Panc1 (cell line): ENCODE measurements at regions not wholly inside any gene's neighbourhood (a gene's known extent, or its start where the extent isn't known, plus 50 kb on each side); places are given as distances from the start of the nearest gene placed in this dataset.

ENCODE experiments used
- POLR2AphosphoS5 ChIP-seq: IDR thresholded peaks from 2 replicates; pipeline ENCODE4 v1.6.1; 2012; ENCODE audit warnings: mild to moderate bottlenecking, low read depth, low read length, moderate library complexity
- TF ChIP-seq, protein P1 (sequence below), 2 experiments: IDR thresholded peaks; 2 replicates each; pipeline ENCODE4 v1.6.1; 2011 to 2012; ENCODE audit warnings: low read depth in 2 of 2, control low read depth in 1 of 2, low read length in 1 of 2, mild to moderate bottlenecking in 1 of 2, moderate library complexity in 1 of 2; ENCODE audit not compliant: insufficient read depth in 1 of 2
- TF ChIP-seq, protein P2 (sequence below): fragments of 450-650 bp; IDR thresholded peaks from 2 replicates; pipeline ENCODE4 v1.5.1; 2017; ENCODE audit warnings: mild to moderate bottlenecking

DNA sequence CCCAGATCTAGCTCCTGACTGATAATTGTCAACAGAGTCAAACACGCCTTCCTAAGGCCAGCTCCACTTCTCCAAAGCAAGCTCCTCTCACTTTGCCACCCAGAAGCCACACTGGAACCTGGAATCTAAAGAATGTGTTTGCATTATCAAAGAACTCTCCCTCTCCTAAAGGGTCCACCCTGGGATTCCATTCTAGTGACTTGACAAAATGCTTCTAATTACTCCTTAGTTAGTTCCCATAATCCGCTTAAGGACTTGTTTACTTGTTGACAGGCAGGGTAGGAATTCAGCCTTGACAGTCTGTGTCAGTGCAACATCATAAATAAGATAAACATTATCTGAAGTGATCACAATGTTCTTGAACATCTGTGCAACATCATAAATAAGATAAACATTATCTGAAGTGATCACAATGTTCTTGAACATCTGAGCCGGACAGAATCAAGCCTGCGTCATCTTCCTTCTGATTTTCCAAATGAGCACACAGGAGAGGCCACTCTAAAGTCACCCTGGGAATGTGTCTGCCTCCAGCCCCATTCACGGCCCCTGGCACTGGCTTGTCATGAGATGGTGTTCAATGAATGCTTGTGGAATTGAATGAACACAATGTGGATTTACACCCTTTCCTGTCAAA is 512.1 kb downstream of the IRS2 start:
- TF ChIP-seq, protein P1, sequence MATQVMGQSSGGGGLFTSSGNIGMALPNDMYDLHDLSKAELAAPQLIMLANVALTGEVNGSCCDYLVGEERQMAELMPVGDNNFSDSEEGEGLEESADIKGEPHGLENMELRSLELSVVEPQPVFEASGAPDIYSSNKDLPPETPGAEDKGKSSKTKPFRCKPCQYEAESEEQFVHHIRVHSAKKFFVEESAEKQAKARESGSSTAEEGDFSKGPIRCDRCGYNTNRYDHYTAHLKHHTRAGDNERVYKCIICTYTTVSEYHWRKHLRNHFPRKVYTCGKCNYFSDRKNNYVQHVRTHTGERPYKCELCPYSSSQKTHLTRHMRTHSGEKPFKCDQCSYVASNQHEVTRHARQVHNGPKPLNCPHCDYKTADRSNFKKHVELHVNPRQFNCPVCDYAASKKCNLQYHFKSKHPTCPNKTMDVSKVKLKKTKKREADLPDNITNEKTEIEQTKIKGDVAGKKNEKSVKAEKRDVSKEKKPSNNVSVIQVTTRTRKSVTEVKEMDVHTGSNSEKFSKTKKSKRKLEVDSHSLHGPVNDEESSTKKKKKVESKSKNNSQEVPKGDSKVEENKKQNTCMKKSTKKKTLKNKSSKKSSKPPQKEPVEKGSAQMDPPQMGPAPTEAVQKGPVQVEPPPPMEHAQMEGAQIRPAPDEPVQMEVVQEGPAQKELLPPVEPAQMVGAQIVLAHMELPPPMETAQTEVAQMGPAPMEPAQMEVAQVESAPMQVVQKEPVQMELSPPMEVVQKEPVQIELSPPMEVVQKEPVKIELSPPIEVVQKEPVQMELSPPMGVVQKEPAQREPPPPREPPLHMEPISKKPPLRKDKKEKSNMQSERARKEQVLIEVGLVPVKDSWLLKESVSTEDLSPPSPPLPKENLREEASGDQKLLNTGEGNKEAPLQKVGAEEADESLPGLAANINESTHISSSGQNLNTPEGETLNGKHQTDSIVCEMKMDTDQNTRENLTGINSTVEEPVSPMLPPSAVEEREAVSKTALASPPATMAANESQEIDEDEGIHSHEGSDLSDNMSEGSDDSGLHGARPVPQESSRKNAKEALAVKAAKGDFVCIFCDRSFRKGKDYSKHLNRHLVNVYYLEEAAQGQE (IDR thresholded peaks at IDR 0.05; ENCODE audit: insufficient read depth in 1 of 2, low read depth in 2 of 2, low read length in 1 of 2) = no peak
- TF ChIP-seq, protein P2, sequence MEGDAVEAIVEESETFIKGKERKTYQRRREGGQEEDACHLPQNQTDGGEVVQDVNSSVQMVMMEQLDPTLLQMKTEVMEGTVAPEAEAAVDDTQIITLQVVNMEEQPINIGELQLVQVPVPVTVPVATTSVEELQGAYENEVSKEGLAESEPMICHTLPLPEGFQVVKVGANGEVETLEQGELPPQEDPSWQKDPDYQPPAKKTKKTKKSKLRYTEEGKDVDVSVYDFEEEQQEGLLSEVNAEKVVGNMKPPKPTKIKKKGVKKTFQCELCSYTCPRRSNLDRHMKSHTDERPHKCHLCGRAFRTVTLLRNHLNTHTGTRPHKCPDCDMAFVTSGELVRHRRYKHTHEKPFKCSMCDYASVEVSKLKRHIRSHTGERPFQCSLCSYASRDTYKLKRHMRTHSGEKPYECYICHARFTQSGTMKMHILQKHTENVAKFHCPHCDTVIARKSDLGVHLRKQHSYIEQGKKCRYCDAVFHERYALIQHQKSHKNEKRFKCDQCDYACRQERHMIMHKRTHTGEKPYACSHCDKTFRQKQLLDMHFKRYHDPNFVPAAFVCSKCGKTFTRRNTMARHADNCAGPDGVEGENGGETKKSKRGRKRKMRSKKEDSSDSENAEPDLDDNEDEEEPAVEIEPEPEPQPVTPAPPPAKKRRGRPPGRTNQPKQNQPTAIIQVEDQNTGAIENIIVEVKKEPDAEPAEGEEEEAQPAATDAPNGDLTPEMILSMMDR = no peak
- TF ChIP-seq POLR2AphosphoS5 = 0 out of 2 replicates have a peak, but pooled peaks have one; percentile 22
